ENCODE measurements at regions not wholly inside any gene's neighbourhood (a gene's known extent, or its start where the extent isn't known, plus 50 kb on each side); places are given as distances from the start of the nearest gene placed in this dataset.

DNA sequence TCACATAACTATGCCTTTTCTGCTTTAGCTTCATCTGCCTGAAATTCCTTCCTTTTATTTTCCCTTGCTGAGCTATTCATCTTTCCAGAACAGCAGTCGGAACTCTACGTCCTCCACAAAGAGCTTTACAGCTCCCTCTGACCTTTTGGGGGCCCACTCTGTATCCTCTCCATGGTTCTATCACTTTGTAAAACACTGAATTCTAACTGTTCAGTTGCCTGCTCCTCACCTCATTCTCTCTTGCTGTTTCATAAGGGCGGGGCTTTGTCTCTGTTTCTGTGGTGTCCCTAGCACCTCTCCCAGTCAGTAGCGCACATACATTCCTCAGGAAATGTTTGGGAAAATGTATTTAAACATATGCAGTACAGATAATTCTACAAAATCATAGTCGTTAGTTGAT, 737.0 kb downstream of the RAB28 start:
- Mint-ChIP-seq H3K4me1 (ENCODE audit: unreplicated experiment) (peaks cover 4% of the 10 kb centered on the region), H3K4me3 (no peak overlapping the region), H3K27ac (no peak overlapping the region), H3K27me3 (no peaks in the 10 kb centered on the region), H3K36me3 (no peaks in the 10 kb centered on the region), H3K9me3 (no peaks in the 10 kb centered on the region)
- TF ChIP-seq CTCF (conservative IDR thresholded peaks at IDR 0.05): no peak
- DNase-seq (ENCODE audit: extremely low spot score, unreplicated experiment): no peak

DNA sequence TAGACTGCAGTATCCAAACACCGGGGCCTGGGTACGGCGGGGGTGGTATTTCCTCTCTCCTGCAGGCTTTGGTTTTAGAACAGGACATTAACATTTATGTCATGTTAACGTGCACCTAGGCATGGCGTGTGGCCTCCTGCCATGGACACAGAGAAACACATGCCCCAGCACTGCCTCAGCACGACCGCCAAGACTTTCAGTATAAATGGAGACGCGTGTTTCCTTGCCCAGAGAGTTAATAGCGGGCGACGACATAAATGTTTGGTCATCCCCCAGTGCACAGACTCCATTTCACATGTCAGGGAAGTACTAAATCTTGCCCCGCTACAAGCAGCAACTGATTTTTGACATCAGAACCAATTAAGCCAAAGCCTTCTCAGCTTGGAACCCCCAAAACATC, 737.9 kb downstream of the RAB28 start:
- H3K4me1 Mint-ChIP-seq (ENCODE audit: unreplicated experiment): peaks cover 4% of the 10 kb centered on the region
- H3K9me3 Mint-ChIP-seq: no peaks in the 10 kb centered on the region
- H3K4me3 Mint-ChIP-seq: no peak overlapping the region
- no peaks in the 10 kb centered on the region for H3K36me3 Mint-ChIP-seq
- H3K27me3 Mint-ChIP-seq: no peaks in the 10 kb centered on the region
- TF ChIP-seq CTCF (conservative IDR thresholded peaks at IDR 0.05): no peak
- no peak for DNase-seq (ENCODE audit: extremely low spot score, unreplicated experiment)
- H3K27ac Mint-ChIP-seq: no peak overlapping the region

DNA sequence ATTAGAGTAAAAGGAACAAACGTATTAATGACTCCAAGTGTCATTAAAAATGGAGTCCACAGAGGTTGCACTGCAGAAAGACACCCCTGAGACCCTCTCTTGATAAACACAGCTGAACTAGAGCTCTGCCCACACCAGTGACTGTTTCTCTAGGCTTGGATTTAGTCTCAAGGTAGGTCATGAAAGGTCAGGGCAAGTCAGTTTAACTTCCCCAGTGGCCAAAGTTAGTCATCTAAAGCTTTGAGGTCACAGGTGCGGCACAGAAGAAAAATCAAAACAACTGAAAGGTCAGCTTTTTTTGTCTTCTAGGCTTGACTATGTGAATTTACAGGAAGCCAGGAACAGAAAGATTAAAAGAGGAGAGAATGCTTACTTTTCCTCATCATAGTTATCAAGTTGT, 749.6 kb downstream of the RAB28 start:
- no peak overlapping the region for H3K27ac Mint-ChIP-seq
- no peaks in the 10 kb centered on the region for H3K36me3 Mint-ChIP-seq
- no peak for TF ChIP-seq CTCF (conservative IDR thresholded peaks at IDR 0.05)
- H3K4me1 Mint-ChIP-seq (ENCODE audit: unreplicated experiment): no peaks in the 10 kb centered on the region
- H3K4me3 Mint-ChIP-seq: no peak overlapping the region
- DNase-seq (ENCODE audit: extremely low spot score, unreplicated experiment): no peak
- peaks cover 8% of the 10 kb centered on the region for H3K27me3 Mint-ChIP-seq
- H3K9me3 Mint-ChIP-seq: no peaks in the 10 kb centered on the region

DNA sequence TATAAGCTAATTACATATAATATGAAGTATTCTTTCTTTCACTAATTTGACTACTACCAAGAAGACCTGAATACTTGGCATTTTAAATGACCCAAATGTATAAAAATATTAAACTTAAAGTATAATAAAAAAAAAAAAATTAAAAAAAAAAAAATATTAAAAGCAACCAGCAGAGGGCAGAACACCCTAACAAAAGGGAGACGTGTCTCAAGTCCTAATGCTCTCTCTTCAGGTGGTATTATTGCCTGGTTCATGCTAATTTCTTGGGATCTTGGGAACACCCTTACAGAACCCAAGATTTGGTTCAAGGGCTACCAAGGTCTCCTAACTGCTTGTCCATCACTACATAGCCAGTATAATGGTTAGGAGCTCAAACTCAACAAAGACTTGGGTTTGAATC, 754.8 kb downstream of the RAB28 start:
- peaks cover 10% of the 10 kb centered on the region for H3K27me3 Mint-ChIP-seq
- no peak overlapping the region for H3K4me3 Mint-ChIP-seq
- TF ChIP-seq CTCF (conservative IDR thresholded peaks at IDR 0.05): peak; percentile 82
- no peaks in the 10 kb centered on the region for H3K9me3 Mint-ChIP-seq
- no peak for DNase-seq (ENCODE audit: extremely low spot score, unreplicated experiment)
- H3K36me3 Mint-ChIP-seq: no peaks in the 10 kb centered on the region
- no peaks in the 10 kb centered on the region for H3K4me1 Mint-ChIP-seq (ENCODE audit: unreplicated experiment)
- no peak overlapping the region for H3K27ac Mint-ChIP-seq

DNA sequence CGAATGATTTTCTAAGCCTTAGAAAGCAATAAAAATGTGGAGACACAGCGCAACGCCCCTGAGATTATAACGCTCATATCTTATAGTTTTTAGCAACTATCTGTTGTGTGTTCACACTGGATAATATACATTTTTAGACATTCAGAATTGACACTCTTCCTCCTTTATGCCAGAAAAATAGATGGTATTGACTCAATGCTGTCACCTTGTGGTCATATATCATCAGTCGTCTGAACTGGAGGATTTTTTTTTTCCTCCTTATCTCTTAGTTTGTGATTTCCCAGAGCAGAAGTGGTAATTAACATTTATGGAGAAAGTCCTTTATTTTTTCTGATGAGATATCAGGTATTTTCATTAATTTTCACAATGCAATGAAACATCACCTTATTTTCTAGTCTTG, 759.6 kb downstream of the RAB28 start:
- no peaks in the 10 kb centered on the region for H3K36me3 Mint-ChIP-seq
- H3K4me1 Mint-ChIP-seq (ENCODE audit: unreplicated experiment): peaks cover 4% of the 10 kb centered on the region
- no peak for DNase-seq (ENCODE audit: extremely low spot score, unreplicated experiment)
- peak overlapping the region; percentile 0 for H3K27ac Mint-ChIP-seq
- H3K27me3 Mint-ChIP-seq: peaks cover 3% of the 10 kb centered on the region
- TF ChIP-seq CTCF (conservative IDR thresholded peaks at IDR 0.05): peak; percentile 78
- no peak overlapping the region for H3K4me3 Mint-ChIP-seq
- no peaks in the 10 kb centered on the region for H3K9me3 Mint-ChIP-seq

- no peak for TF ChIP-seq CTCF (conservative IDR thresholded peaks at IDR 0.05)
- Mint-ChIP-seq H3K9me3 (no peaks in the 10 kb centered on the region), H3K36me3 (no peaks in the 10 kb centered on the region), H3K4me3 (no peak overlapping the region), H3K27me3 (peaks cover 3% of the 10 kb centered on the region), H3K27ac (no peak overlapping the region), H3K4me1 (ENCODE audit: unreplicated experiment) (peaks cover 4% of the 10 kb centered on the region)
- DNase-seq (ENCODE audit: extremely low spot score, unreplicated experiment): no peak
Observed at GRCh38 chr4:12723849-12724447, 760.2 kb downstream of the RAB28 start.

Data from type B pancreatic cell (in vitro differentiated cells).